GM23248 (cell line): ENCODE measurements at regions not wholly inside any gene's neighbourhood (a gene's known extent, or its start where the extent isn't known, plus 50 kb on each side); places are given as distances from the start of the nearest gene placed in this dataset.

ENCODE experiments used
- DNase-seq: peaks from one replicate; pipeline ENCODE4 v3.0.0-alpha.2; 2015
- H2AFZ ChIP-seq: fragments of 200-600 bp; sonication (generic); 2 replicates; pipeline ENCODE4 v1.6.1; 2016; ENCODE audit warnings: antibody characterized with exemption
- H3F3A ChIP-seq: fragments of 200-600 bp; sonication (generic); 2 replicates; pipeline ENCODE4 v1.6.1; 2016; ENCODE audit warnings: mild to moderate bottlenecking, antibody characterized with exemption, mixed run types; ENCODE audit not compliant: insufficient read depth
- H3K27ac ChIP-seq: fragments of 200-600 bp; sonication (generic); 2 replicates; pipeline ENCODE4 v1.5.1; 2016; ENCODE audit warnings: mild to moderate bottlenecking
- H3K27me3 ChIP-seq: fragments of 200-600 bp; sonication (generic); replicated peaks from 2 replicates; pipeline ENCODE4 v1.6.1; 2016; ENCODE audit warnings: mild to moderate bottlenecking; ENCODE audit not compliant: insufficient read depth
- H3K36me3 ChIP-seq: fragments of 200-600 bp; sonication (generic); 2 replicates; pipeline ENCODE4 v1.6.1; 2016; ENCODE audit warnings: low read depth, mild to moderate bottlenecking
- H3K4me1 ChIP-seq: fragments of 200-600 bp; sonication (generic); 2 replicates; pipeline ENCODE4 v1.6.1; 2016; ENCODE audit warnings: mild to moderate bottlenecking; ENCODE audit not compliant: insufficient read depth
- H3K4me2 ChIP-seq: fragments of 200-600 bp; sonication (generic); one replicate; pipeline ENCODE4 v1.6.1; 2016; ENCODE audit warnings: mild to moderate bottlenecking; ENCODE audit not compliant: unreplicated experiment
- H3K4me3 ChIP-seq: fragments of 200-600 bp; sonication (generic); 2 replicates; pipeline ENCODE4 v1.5.1; 2016; ENCODE audit warnings: mild to moderate bottlenecking
- H3K79me2 ChIP-seq: fragments of 200-600 bp; sonication (generic); 2 replicates; pipeline ENCODE4 v1.6.1; 2016; ENCODE audit warnings: mild to moderate bottlenecking; ENCODE audit not compliant: insufficient read depth
- H3K9ac ChIP-seq: fragments of 200-600 bp; sonication (generic); 2 replicates; pipeline ENCODE4 v1.6.1; 2016; ENCODE audit warnings: mild to moderate bottlenecking
- H3K9me2 ChIP-seq: fragments of 200-600 bp; sonication (generic); 2 replicates; pipeline ENCODE4 v1.6.1; 2016; ENCODE audit warnings: mixed run types, mild to moderate bottlenecking, moderate library complexity; ENCODE audit not compliant: insufficient read depth
- H3K9me3 ChIP-seq: fragments of 200-600 bp; sonication (generic); one replicate; pipeline ENCODE4 v1.6.1; 2017; ENCODE audit warnings: low read depth
- H4K20me1 ChIP-seq: fragments of 200-600 bp; sonication (generic); 2 replicates; pipeline ENCODE4 v1.6.0; 2016; ENCODE audit not compliant: insufficient read depth
- EZH2 ChIP-seq: fragments of 200-600 bp; sonication (generic); IDR thresholded peaks from 2 replicates; pipeline ENCODE4 v1.6.1; 2018; ENCODE audit warnings: antibody characterized with exemption, mild to moderate bottlenecking; ENCODE audit not compliant: insufficient read depth, poor library complexity, severe bottlenecking
- EZH2phosphoT487 ChIP-seq: fragments of 200-600 bp; sonication (generic); IDR thresholded peaks from 2 replicates; pipeline ENCODE4 v1.6.1; 2018; ENCODE audit warnings: antibody characterized with exemption, moderate library complexity, mild to moderate bottlenecking, low read depth; ENCODE audit not compliant: insufficient read depth
- WGBS, 2 experiments: methylation state at CpG; one replicate each; pipeline ENCODE4 v1.1.6; 2015 to 2017; ENCODE audit warnings: low lambda C conversion rate in 2 of 2, low coverage in 1 of 2; ENCODE audit errors: missing lambda C conversion rate in 2 of 2; 5-methylcytosine and 5-hydroxymethylcytosine counted together
- in situ Hi-C: fragments of 300-500 bp; cut with MboI; formaldehyde crosslinking; loops from 2 replicates; pipeline ENCODE4 v1.15.0; 2020

- H3K4me2 ChIP-seq: no peak overlapping the region
- no peak for TF ChIP-seq EZH2phosphoT487
- TF ChIP-seq EZH2: no peak
- H3K4me3 ChIP-seq: no peak overlapping the region
- no peaks in the 10 kb centered on the region for H3K36me3 ChIP-seq
- in situ Hi-C loops: no loop called here
- H3K79me2 ChIP-seq: no peaks in the 10 kb centered on the region
- H3K27me3 ChIP-seq: no peaks in the 10 kb centered on the region
- H2AFZ ChIP-seq: no peak overlapping the region
- no peaks in the 10 kb centered on the region for H3F3A ChIP-seq
- no peaks in the 10 kb centered on the region for H3K9me3 ChIP-seq
- DNase-seq: no peak
- no peak overlapping the region for H3K27ac ChIP-seq
- H4K20me1 ChIP-seq: no peaks in the 10 kb centered on the region
- WGBS, 2 experiments: 23 to 33% methylated on average over 1 of the region's 1 CpG
- no peak overlapping the region for H3K9ac ChIP-seq
- H3K4me1 ChIP-seq: no peaks in the 10 kb centered on the region
- H3K9me2 ChIP-seq: no peaks in the 10 kb centered on the region
Measured at GRCh38 chr5:153088538-153088937, 401.9 kb upstream of the GRIA1 start.

- Histone ChIP-seq H3K9ac (no peak overlapping the region), H3K4me3 (no peak overlapping the region), H3K4me1 (no peaks in the 10 kb centered on the region), H3K9me2 (no peaks in the 10 kb centered on the region), H3K27ac (no peak overlapping the region), H3F3A (no peaks in the 10 kb centered on the region), H3K36me3 (no peaks in the 10 kb centered on the region), H3K9me3 (no peaks in the 10 kb centered on the region), H3K27me3 (no peaks in the 10 kb centered on the region), H2AFZ (no peak overlapping the region), H3K4me2 (no peak overlapping the region), H4K20me1 (no peaks in the 10 kb centered on the region; the same call in 1 of the 2 replicates), H3K79me2 (no peaks in the 10 kb centered on the region)
- TF ChIP-seq EZH2: no peak
- TF ChIP-seq EZH2phosphoT487: no peak
- WGBS, 2 experiments: 13 to 16% methylated on average over 3 of the region's 3 CpGs
- in situ Hi-C loops: no loop called here
- DNase-seq: no peak
Measured at GRCh38 chr5:153094333-153094732, 396.1 kb upstream of the GRIA1 start.

GRCh38 chr5:153096381-153096780, 394.1 kb upstream of the GRIA1 start:
- Histone ChIP-seq H3K9me2 (no peaks in the 10 kb centered on the region), H4K20me1 (no peaks in the 10 kb centered on the region; the same call in 1 of the 2 replicates), H3F3A (no peaks in the 10 kb centered on the region), H3K27ac (no peak overlapping the region), H3K9me3 (no peaks in the 10 kb centered on the region), H3K36me3 (no peaks in the 10 kb centered on the region), H3K4me2 (no peak overlapping the region), H3K9ac (no peak overlapping the region), H2AFZ (no peak overlapping the region), H3K79me2 (no peaks in the 10 kb centered on the region), H3K4me1 (no peaks in the 10 kb centered on the region), H3K27me3 (no peaks in the 10 kb centered on the region), H3K4me3 (no peak overlapping the region)
- WGBS, 2 experiments: 22 to 29% methylated on average over 4 of the region's 4 CpGs
- no peak for DNase-seq
- in situ Hi-C loops: no loop called here
- TF ChIP-seq EZH2 (no peak), EZH2phosphoT487 (no peak)

GRCh38 chr5:153099328-153099727, 391.1 kb upstream of the GRIA1 start:
- 18 to 31% methylated on average over 1 of the region's 1 CpG for WGBS, 2 experiments
- no peak overlapping the region for H3K9ac ChIP-seq
- H3K27me3 ChIP-seq: no peaks in the 10 kb centered on the region

More at GRCh38 chr5:153099328-153099727, 391.1 kb upstream of the GRIA1 start:
- H3K79me2 ChIP-seq: no peaks in the 10 kb centered on the region
- H3K36me3 ChIP-seq: no peaks in the 10 kb centered on the region
- H3K4me3 ChIP-seq: no peak overlapping the region
- H4K20me1 ChIP-seq: no peaks in the 10 kb centered on the region; the same call in 1 of the 2 replicates
- no peaks in the 10 kb centered on the region for H3K4me1 ChIP-seq
- no peak overlapping the region for H2AFZ ChIP-seq
- no peaks in the 10 kb centered on the region for H3K9me2 ChIP-seq
- DNase-seq: no peak
- TF ChIP-seq EZH2: no peak
- no peak for TF ChIP-seq EZH2phosphoT487
- no peaks in the 10 kb centered on the region for H3K9me3 ChIP-seq
- no peaks in the 10 kb centered on the region for H3F3A ChIP-seq
- no peak overlapping the region for H3K27ac ChIP-seq
- in situ Hi-C loops: no loop called here
- no peak overlapping the region for H3K4me2 ChIP-seq
